ENCODE measurements at regions not wholly inside any gene's neighbourhood (a gene's known extent, or its start where the extent isn't known, plus 50 kb on each side); places are given as distances from the start of the nearest gene placed in this dataset.

DNA sequence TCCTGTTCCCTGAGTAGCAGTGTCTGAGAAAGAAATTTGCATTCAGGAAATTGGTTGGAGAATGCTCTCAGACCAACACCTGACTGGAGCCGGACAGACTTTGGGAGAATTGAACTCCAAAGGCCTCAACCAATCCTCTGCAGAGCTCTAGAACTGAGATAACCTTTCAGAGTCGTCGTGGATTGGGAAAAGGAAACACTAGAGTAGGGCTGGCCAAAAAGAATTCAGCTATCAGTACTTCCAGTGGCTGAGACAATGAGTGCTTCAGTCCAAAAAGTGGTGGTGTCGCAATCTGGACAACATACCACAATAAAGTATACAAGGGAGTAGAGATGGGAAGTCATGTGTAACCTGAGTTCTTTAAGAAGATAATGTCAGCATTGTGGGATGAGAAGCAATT is 377.1 kb downstream of the SLC16A7 start:
- TF ChIP-seq, protein P1, sequence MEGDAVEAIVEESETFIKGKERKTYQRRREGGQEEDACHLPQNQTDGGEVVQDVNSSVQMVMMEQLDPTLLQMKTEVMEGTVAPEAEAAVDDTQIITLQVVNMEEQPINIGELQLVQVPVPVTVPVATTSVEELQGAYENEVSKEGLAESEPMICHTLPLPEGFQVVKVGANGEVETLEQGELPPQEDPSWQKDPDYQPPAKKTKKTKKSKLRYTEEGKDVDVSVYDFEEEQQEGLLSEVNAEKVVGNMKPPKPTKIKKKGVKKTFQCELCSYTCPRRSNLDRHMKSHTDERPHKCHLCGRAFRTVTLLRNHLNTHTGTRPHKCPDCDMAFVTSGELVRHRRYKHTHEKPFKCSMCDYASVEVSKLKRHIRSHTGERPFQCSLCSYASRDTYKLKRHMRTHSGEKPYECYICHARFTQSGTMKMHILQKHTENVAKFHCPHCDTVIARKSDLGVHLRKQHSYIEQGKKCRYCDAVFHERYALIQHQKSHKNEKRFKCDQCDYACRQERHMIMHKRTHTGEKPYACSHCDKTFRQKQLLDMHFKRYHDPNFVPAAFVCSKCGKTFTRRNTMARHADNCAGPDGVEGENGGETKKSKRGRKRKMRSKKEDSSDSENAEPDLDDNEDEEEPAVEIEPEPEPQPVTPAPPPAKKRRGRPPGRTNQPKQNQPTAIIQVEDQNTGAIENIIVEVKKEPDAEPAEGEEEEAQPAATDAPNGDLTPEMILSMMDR (IDR thresholded peaks at IDR 0.05) = no peak
- Mint-ChIP-seq H3K4me3 (no peak overlapping the region), H3K9me3 (no peaks in the 10 kb centered on the region), H3K36me3 (ENCODE audit: low read depth) (no peaks in the 10 kb centered on the region), H3K27ac (no peak overlapping the region), H3K27me3 (no peaks in the 10 kb centered on the region), H3K4me1 (ENCODE audit: low read depth) (no peaks in the 10 kb centered on the region)
- Histone ChIP-seq H3K4me1 (ENCODE audit: insufficient read depth, low read length) (no peaks in the 10 kb centered on the region), H3K4me3 (ENCODE audit: low read length) (no peak overlapping the region), H3K27me3 (ENCODE audit: control insufficient read depth in 1 of 2, insufficient read depth in 2 of 2, low read length in 2 of 2) (no peaks in the 10 kb centered on the region), H3K27ac (ENCODE audit: low read depth in 1 of 2, low read length in 2 of 2) (no peak overlapping the region), H3K9me3 (ENCODE audit: control insufficient read depth in 1 of 2, insufficient read depth in 1 of 2, low read length in 2 of 2) (peaks cover 2 to 3% of the 10 kb centered on the region in 2 experiments), H3K36me3 (ENCODE audit: insufficient read depth, low read length) (no peaks in the 10 kb centered on the region)
- ChIA-PET POLR2A (no interaction called here), CTCF (no interaction called here)
- no peak for DNase-seq
- no peak for ATAC-seq (ENCODE audit: poor library complexity)
- intact Hi-C loops (cut with DNase I, micrococcal nuclease) = no loop called here

DNA sequence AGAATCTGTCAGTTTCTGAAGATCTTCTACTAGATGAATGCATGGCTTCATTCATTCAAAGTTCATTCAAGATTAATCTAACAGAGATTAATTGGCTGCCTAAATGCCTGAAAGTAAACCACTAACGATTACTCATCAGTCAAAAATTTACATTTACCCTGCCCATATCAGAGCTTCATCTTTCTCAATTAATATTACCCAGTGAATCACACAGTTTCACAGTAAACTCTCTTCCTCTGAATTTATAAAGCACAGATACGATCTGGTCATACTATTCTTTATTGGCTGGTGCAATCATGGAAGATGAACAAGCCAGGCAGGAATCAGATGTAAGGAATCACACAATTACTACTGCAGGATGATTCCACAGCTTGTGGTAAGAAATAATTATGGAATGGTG is 377.7 kb downstream of the SLC16A7 start:
- CTCF ChIA-PET = no interaction called here
- no peak overlapping the region for H3K4me3 Mint-ChIP-seq
- Histone ChIP-seq H3K4me1 (ENCODE audit: insufficient read depth, low read length) (no peaks in the 10 kb centered on the region), H3K27ac (ENCODE audit: low read depth in 1 of 2, low read length in 2 of 2) (no peak overlapping the region), H3K36me3 (ENCODE audit: insufficient read depth, low read length) (no peaks in the 10 kb centered on the region), H3K4me3 (ENCODE audit: low read length) (no peak overlapping the region), H3K9me3 (ENCODE audit: control insufficient read depth in 1 of 2, insufficient read depth in 1 of 2, low read length in 2 of 2) (peaks cover 0 to 3% of the 10 kb centered on the region in 2 experiments), H3K27me3 (ENCODE audit: control insufficient read depth in 1 of 2, insufficient read depth in 2 of 2, low read length in 2 of 2) (no peaks in the 10 kb centered on the region)
- ATAC-seq (ENCODE audit: poor library complexity) (no peak), DNase-seq (no peak)
- TF ChIP-seq, protein P1 (IDR thresholded peaks at IDR 0.05) = no peak
- no peaks in the 10 kb centered on the region for H3K9me3 Mint-ChIP-seq
- POLR2A ChIA-PET = no interaction called here
- no peak overlapping the region for H3K27ac Mint-ChIP-seq
- H3K4me1 Mint-ChIP-seq (ENCODE audit: low read depth) = no peaks in the 10 kb centered on the region
- H3K27me3 Mint-ChIP-seq = no peaks in the 10 kb centered on the region
- intact Hi-C loops (cut with DNase I, micrococcal nuclease) = no loop called here
- H3K36me3 Mint-ChIP-seq (ENCODE audit: low read depth) = no peaks in the 10 kb centered on the region

- H3K27me3 Mint-ChIP-seq = no peaks in the 10 kb centered on the region
- no peaks in the 10 kb centered on the region for H3K36me3 Mint-ChIP-seq (ENCODE audit: low read depth)
- Histone ChIP-seq H3K27me3 (ENCODE audit: control insufficient read depth in 1 of 2, insufficient read depth in 2 of 2, low read length in 2 of 2) (no peaks in the 10 kb centered on the region), H3K36me3 (ENCODE audit: insufficient read depth, low read length) (no peaks in the 10 kb centered on the region), H3K27ac (ENCODE audit: low read depth in 1 of 2, low read length in 2 of 2) (no peak overlapping the region), H3K4me3 (ENCODE audit: low read length) (no peak overlapping the region), H3K4me1 (ENCODE audit: insufficient read depth, low read length) (no peaks in the 10 kb centered on the region), H3K9me3 (ENCODE audit: control insufficient read depth in 1 of 2, insufficient read depth in 1 of 2, low read length in 2 of 2) (no peaks in the 10 kb centered on the region)
- TF ChIP-seq, protein P1 (IDR thresholded peaks at IDR 0.05) = no peak
- no peak overlapping the region for H3K4me3 Mint-ChIP-seq
- CTCF ChIA-PET = no interaction called here
- no peaks in the 10 kb centered on the region for H3K9me3 Mint-ChIP-seq
- H3K4me1 Mint-ChIP-seq (ENCODE audit: low read depth) = no peaks in the 10 kb centered on the region
- DNase-seq = no peak
- intact Hi-C loops (cut with DNase I, micrococcal nuclease) = no loop called here
- no peak for ATAC-seq (ENCODE audit: poor library complexity)
- no peak overlapping the region for H3K27ac Mint-ChIP-seq
- POLR2A ChIA-PET = no interaction called here
Observed at GRCh38 chr12:59977779-59978178, 381.9 kb downstream of the SLC16A7 start.
